Calu3 (cell line): ENCODE measurements at regions not wholly inside any gene's neighbourhood (a gene's known extent, or its start where the extent isn't known, plus 50 kb on each side); places are given as distances from the start of the nearest gene placed in this dataset.

Experiments used
- BruUV-seq: library from RNA; stranded (reverse); fragments of 400-500 nt; replicated peaks from 2 replicates; lab custom pipeline; 2021; lab: Mats Ljungman, UMichigan
- CTCF ChIA-PET: fragments of 300-600 bp; sonication (Branson Sonifier 250); formaldehyde crosslinking; loops from one replicate; lab custom pipeline; 2022; ENCODE audit warnings: antibody characterized with exemption; lab: Charles Lee
- DNase-seq: peaks from one replicate; pipeline ENCODE4 v3.0.0; 2022
- H3K27ac Mint-ChIP-seq: one replicate; pipeline ENCODE4 v1.8.0; 2022; ENCODE audit warnings: mixed read lengths; ENCODE audit not compliant: unreplicated experiment
- H3K27me3 Mint-ChIP-seq: one replicate; pipeline ENCODE4 v1.8.0; 2022; ENCODE audit warnings: mixed read lengths; ENCODE audit not compliant: unreplicated experiment
- H3K36me3 Mint-ChIP-seq: one replicate; pipeline ENCODE4 v1.8.0; 2022; ENCODE audit warnings: mild to moderate bottlenecking, moderate library complexity, mixed read lengths; ENCODE audit not compliant: insufficient read depth, unreplicated experiment
- H3K4me1 Mint-ChIP-seq: one replicate; pipeline ENCODE4 v1.8.0; 2022; ENCODE audit warnings: mild to moderate bottlenecking, low read depth, mixed read lengths; ENCODE audit not compliant: unreplicated experiment
- H3K4me3 Mint-ChIP-seq: one replicate; pipeline ENCODE4 v1.8.0; 2022; ENCODE audit warnings: mild to moderate bottlenecking, low read depth, moderate library complexity, mixed read lengths; ENCODE audit not compliant: unreplicated experiment
- H3K9me3 Mint-ChIP-seq: one replicate; pipeline ENCODE4 v1.8.0; 2022; ENCODE audit warnings: low read depth, mixed read lengths; ENCODE audit not compliant: unreplicated experiment
- CTCF ChIP-seq: fragments of 200-600 bp; IDR thresholded peaks from one replicate; pipeline ENCODE4 v1.8.0; 2022; ENCODE audit warnings: antibody characterized with exemption; ENCODE audit not compliant: unreplicated experiment
- intact Hi-C: fragments of 100-400 bp; cut with micrococcal nuclease; formaldehyde crosslinking; loops from one replicate; pipeline ENCODE4 v1.10.0; 2022; ENCODE audit not compliant: unreplicated experiment

- BruUV-seq = no TSS peak
- Mint-ChIP-seq H3K4me3 (no peak overlapping the region), H3K27me3 (no peaks in the 10 kb centered on the region), H3K36me3 (no peaks in the 10 kb centered on the region), H3K27ac (no peak overlapping the region), H3K4me1 (no peaks in the 10 kb centered on the region), H3K9me3 (no peaks in the 10 kb centered on the region)
- intact Hi-C loops = no loop called here
- CTCF ChIA-PET = no interaction called here
- TF ChIP-seq CTCF = no peak
- no peak for DNase-seq
Observed at GRCh38 chr2:12124790-12125189, 378.4 kb downstream of the LPIN1 start.

- H3K4me1 Mint-ChIP-seq = no peaks in the 10 kb centered on the region
- no peak for DNase-seq
- no TSS peak for BruUV-seq
- no peaks in the 10 kb centered on the region for H3K36me3 Mint-ChIP-seq
- no peaks in the 10 kb centered on the region for H3K27me3 Mint-ChIP-seq
- intact Hi-C loops = no loop called here
- H3K9me3 Mint-ChIP-seq = no peaks in the 10 kb centered on the region
- H3K4me3 Mint-ChIP-seq = no peak overlapping the region
- CTCF ChIA-PET = no interaction called here
- H3K27ac Mint-ChIP-seq = no peak overlapping the region
- no peak for TF ChIP-seq CTCF
Observed at GRCh38 chr2:12126318-12126717, 379.9 kb downstream of the LPIN1 start.

DNA sequence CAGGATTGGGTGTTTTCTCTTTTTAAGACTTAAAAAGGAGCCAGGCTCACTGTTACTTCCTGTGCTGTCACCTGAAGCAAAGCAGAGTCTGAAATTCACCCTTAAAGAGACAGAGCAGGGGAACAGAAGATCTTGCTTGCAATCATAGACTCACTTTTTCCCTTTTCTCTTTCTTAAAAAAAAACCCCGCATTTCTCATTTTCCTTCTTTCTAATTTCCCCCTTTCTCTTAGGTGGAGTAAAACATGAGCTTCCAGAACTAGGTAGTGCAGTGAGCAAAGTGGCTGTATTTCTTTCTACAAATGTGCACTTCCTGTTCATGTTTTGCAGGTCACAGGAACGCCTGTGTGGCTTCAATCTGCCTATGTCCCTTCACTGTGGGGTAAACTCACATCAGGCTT is 381.2 kb downstream of the LPIN1 start:
- no peak for DNase-seq
- Mint-ChIP-seq H3K27ac (no peak overlapping the region), H3K27me3 (no peaks in the 10 kb centered on the region), H3K4me1 (no peaks in the 10 kb centered on the region), H3K9me3 (no peaks in the 10 kb centered on the region), H3K4me3 (no peak overlapping the region), H3K36me3 (no peaks in the 10 kb centered on the region)
- no TSS peak for BruUV-seq
- CTCF ChIA-PET = interaction anchor here (0.6 kb wide), 1 partner anchor 10 kb away, joined by 4 read pairs; no protein-coding TSS in a partner anchor
- intact Hi-C loops = no loop called here
- TF ChIP-seq CTCF = no peak

- DNase-seq = no peak
- Mint-ChIP-seq H3K27me3 (peaks cover 4% of the 10 kb centered on the region), H3K27ac (no peak overlapping the region), H3K4me1 (no peaks in the 10 kb centered on the region), H3K9me3 (no peaks in the 10 kb centered on the region), H3K36me3 (no peaks in the 10 kb centered on the region), H3K4me3 (no peak overlapping the region)
- BruUV-seq = no TSS peak
- intact Hi-C loops = no loop called here
- no peak for TF ChIP-seq CTCF
- CTCF ChIA-PET = interaction anchor here (0.6 kb wide), 1 partner anchor 46 kb away, joined by 3 read pairs; no protein-coding TSS in a partner anchor
Observed at GRCh38 chr2:12131975-12132374, 385.5 kb downstream of the LPIN1 start.
